ENCODE measurements at regions not wholly inside any gene's neighbourhood (a gene's known extent, or its start where the extent isn't known, plus 50 kb on each side); places are given as distances from the start of the nearest gene placed in this dataset.

DNA sequence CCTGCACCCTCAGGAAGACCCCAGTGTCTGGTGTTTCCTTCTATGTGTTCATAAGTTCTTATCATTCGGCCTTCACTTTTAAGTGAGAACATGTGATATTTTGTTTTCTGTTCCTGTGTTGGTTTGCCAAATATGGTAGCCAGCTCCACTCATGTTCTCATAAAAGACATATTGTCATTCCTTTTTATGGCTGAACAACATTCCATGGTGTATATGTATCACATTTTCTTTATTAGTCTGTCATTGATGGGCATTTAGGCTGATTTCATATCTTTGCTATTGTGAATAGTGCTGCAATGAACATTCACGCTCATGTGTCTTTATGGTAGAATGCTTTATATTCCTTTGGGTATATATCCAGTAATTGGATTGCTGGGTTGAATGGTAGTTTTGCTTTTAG, 645.1 kb downstream of the SLC16A7 start:
- no peak overlapping the region for H2AFZ ChIP-seq (ENCODE audit: insufficient read depth, low read depth, low read length, poor library complexity, severe bottlenecking)
- intact Hi-C loops (cut with micrococcal nuclease) = no loop called here
- H3K27ac Mint-ChIP-seq = no peak overlapping the region

DNA sequence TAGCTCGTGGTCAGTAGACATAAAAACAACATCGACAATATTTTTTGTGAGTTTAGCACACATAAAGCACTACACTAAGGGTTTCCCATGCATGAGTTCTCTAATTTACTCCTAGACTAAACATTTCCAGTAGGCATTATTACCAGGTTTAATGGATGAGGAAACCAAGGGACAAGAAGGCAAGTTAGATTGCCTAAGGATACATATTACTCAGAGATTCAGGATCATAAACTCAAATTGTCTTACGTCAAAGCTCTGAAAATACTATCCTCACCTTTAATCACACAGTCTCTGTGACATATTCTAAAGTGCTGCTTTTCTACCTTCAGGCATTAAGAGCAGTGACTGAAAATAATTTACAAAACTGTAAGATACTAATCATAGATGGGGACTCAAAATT, 655.3 kb downstream of the SLC16A7 start:
- Histone ChIP-seq H3K9me3 (replicated peaks in 1 of 2; ENCODE audit: control insufficient read depth in 1 of 2, insufficient read depth in 1 of 2, low read length in 2 of 2) (peaks cover 0 to 6% of the 10 kb centered on the region in 2 donors), H3K27ac (ENCODE audit: low read depth in 1 of 2, low read length in 2 of 2) (no peak overlapping the region), H3K4me3 (replicated peaks in 1 of 3; ENCODE audit: low read depth in 2 of 3, low read length in 3 of 3) (no peak overlapping the region), H3K9ac (ENCODE audit: insufficient read depth, low read length, poor library complexity, severe bottlenecking) (no peak overlapping the region), H3K27me3 (ENCODE audit: control insufficient read depth in 2 of 2, insufficient read depth in 2 of 2, low read length in 2 of 2) (no peaks in the 10 kb centered on the region), H2AFZ (ENCODE audit: insufficient read depth, low read depth, low read length, poor library complexity, severe bottlenecking) (no peak overlapping the region), H3K4me1 (ENCODE audit: control insufficient read depth in 1 of 2, insufficient read depth in 2 of 2, low read length in 2 of 2) (no peaks in the 10 kb centered on the region), H3K79me2 (ENCODE audit: insufficient read depth, low read length) (no peaks in the 10 kb centered on the region), H3K36me3 (replicated peaks in 1 of 2; ENCODE audit: control insufficient read depth in 1 of 2, insufficient read depth in 2 of 2, low read length in 2 of 2) (no peaks in the 10 kb centered on the region), H3K4me2 (replicated peaks; ENCODE audit: extremely low read depth, low read length, poor library complexity, severe bottlenecking) (no peak overlapping the region), H4K20me1 (ENCODE audit: insufficient read depth, low read length) (no peaks in the 10 kb centered on the region)
- no CpG with 5 or more reads among the region's 3 CpGs for WGBS (ENCODE audit: insufficient coverage)
- peaks cover 2 to 13% (median 7%) of the 10 kb centered on the region in 7 donors for H3K9me3 Mint-ChIP-seq
- no peaks in the 10 kb centered on the region for H3K36me3 Mint-ChIP-seq
- no peak for DNase-seq
- intact Hi-C loops (cut with micrococcal nuclease) = no loop called here
- H3K4me3 Mint-ChIP-seq = no peak overlapping the region
- no peaks in the 10 kb centered on the region for H3K27me3 Mint-ChIP-seq (ENCODE audit: low read depth in 3 of 3)
- H3K4me1 Mint-ChIP-seq = no peaks in the 10 kb centered on the region
- TF ChIP-seq, protein P1, sequence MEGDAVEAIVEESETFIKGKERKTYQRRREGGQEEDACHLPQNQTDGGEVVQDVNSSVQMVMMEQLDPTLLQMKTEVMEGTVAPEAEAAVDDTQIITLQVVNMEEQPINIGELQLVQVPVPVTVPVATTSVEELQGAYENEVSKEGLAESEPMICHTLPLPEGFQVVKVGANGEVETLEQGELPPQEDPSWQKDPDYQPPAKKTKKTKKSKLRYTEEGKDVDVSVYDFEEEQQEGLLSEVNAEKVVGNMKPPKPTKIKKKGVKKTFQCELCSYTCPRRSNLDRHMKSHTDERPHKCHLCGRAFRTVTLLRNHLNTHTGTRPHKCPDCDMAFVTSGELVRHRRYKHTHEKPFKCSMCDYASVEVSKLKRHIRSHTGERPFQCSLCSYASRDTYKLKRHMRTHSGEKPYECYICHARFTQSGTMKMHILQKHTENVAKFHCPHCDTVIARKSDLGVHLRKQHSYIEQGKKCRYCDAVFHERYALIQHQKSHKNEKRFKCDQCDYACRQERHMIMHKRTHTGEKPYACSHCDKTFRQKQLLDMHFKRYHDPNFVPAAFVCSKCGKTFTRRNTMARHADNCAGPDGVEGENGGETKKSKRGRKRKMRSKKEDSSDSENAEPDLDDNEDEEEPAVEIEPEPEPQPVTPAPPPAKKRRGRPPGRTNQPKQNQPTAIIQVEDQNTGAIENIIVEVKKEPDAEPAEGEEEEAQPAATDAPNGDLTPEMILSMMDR (IDR thresholded peaks at IDR 0.05) = no peak
- H3K27ac Mint-ChIP-seq = no peak overlapping the region

More for the DNA sequence above, 645.1 kb downstream of the SLC16A7 start:
- Mint-ChIP-seq H3K4me1 (no peaks in the 10 kb centered on the region), H3K4me3 (no peak overlapping the region), H3K36me3 (no peaks in the 10 kb centered on the region), H3K9me3 (peaks cover 0 to 16% (median 10%) of the 10 kb centered on the region in 7 donors), H3K27me3 (ENCODE audit: low read depth in 3 of 3) (no peaks in the 10 kb centered on the region)
- DNase-seq = no peak
- Histone ChIP-seq H3K36me3 (replicated peaks in 1 of 2; ENCODE audit: control insufficient read depth in 1 of 2, insufficient read depth in 2 of 2, low read length in 2 of 2) (no peaks in the 10 kb centered on the region), H3K27ac (ENCODE audit: low read depth in 1 of 2, low read length in 2 of 2) (no peak overlapping the region), H3K4me2 (replicated peaks; ENCODE audit: extremely low read depth, low read length, poor library complexity, severe bottlenecking) (no peak overlapping the region), H3K4me1 (ENCODE audit: control insufficient read depth in 1 of 2, insufficient read depth in 2 of 2, low read length in 2 of 2) (no peaks in the 10 kb centered on the region), H3K9ac (ENCODE audit: insufficient read depth, low read length, poor library complexity, severe bottlenecking) (no peak overlapping the region), H4K20me1 (ENCODE audit: insufficient read depth, low read length) (no peaks in the 10 kb centered on the region), H3K79me2 (ENCODE audit: insufficient read depth, low read length) (no peaks in the 10 kb centered on the region), H3K4me3 (replicated peaks in 1 of 3; ENCODE audit: low read depth in 2 of 3, low read length in 3 of 3) (no peak overlapping the region), H3K9me3 (replicated peaks in 1 of 2; ENCODE audit: control insufficient read depth in 1 of 2, insufficient read depth in 1 of 2, low read length in 2 of 2) (no peaks in the 10 kb centered on the region), H3K27me3 (ENCODE audit: control insufficient read depth in 2 of 2, insufficient read depth in 2 of 2, low read length in 2 of 2) (no peaks in the 10 kb centered on the region)
- TF ChIP-seq, protein P1 (IDR thresholded peaks at IDR 0.05) = no peak
- no CpG with 5 or more reads among the region's 2 CpGs for WGBS (ENCODE audit: insufficient coverage)

Data from CD14-positive monocyte (primary cell).